ENCODE measurements at regions not wholly inside any gene's neighbourhood (a gene's known extent, or its start where the extent isn't known, plus 50 kb on each side); places are given as distances from the start of the nearest gene placed in this dataset.

GRCh38 chr2:120626566-120626965, 109.1 kb upstream of the GLI2 start:
- no peaks in the 10 kb centered on the region; the same call in 2 of the 3 replicates for H3K9me3 ChIP-seq (replicated peaks; ENCODE audit: control insufficient read depth, insufficient read depth, low read length)
- H3K79me2 ChIP-seq (ENCODE audit: control insufficient read depth, insufficient read depth, low read length): no peaks in the 10 kb centered on the region
- BruUV-seq (replicated peaks): no TSS peak
- SMC1A ChIA-PET (ENCODE audit: uncharacterized antibody, unreplicated experiment): no interaction called here
- FAIRE-seq (no peak), DNase-seq (ENCODE audit: low read depth, low spot score) (no peak), ATAC-seq (no peak)
- H3K4me3 ChIP-seq: no peak overlapping the region
- no peak overlapping the region for H2AFZ ChIP-seq (ENCODE audit: control insufficient read depth, low read depth, low read length)
- no peaks in the 10 kb centered on the region for H3K36me3 ChIP-seq (ENCODE audit: control insufficient read depth in 2 of 2, insufficient read depth in 2 of 2, low read length in 1 of 2)
- POLR2A ChIA-PET: no interaction called here
- WGBS (ENCODE audit: insufficient coverage, insufficient replicate concordance, low lambda C conversion rate, missing lambda C conversion rate): 16% methylated on average over 6 of the region's 6 CpGs
- H3K4me1 ChIP-seq (ENCODE audit: control insufficient read depth, insufficient read depth, low read length): no peaks in the 10 kb centered on the region
- no peak overlapping the region for H3K9ac ChIP-seq (ENCODE audit: control insufficient read depth, insufficient read depth, low read length)
- intact Hi-C loops (cut with micrococcal nuclease; ENCODE audit: unreplicated experiment) (no loop called here), in situ Hi-C loops (cut with MboI) (no loop called here)
- no peaks in the 10 kb centered on the region for H4K20me1 ChIP-seq (ENCODE audit: control insufficient read depth, insufficient read depth)
- H3K27ac ChIP-seq (ENCODE audit: control insufficient read depth, insufficient read depth): no peak overlapping the region
- TF ChIP-seq DPF2 (IDR thresholded peaks at IDR 0.05): no peak
- no peak for TF ChIP-seq TARDBP (IDR thresholded peaks at IDR 0.05; ENCODE audit: borderline replicate concordance)
- no peak for TF ChIP-seq NBN (IDR thresholded peaks at IDR 0.05)
- no peak for TF ChIP-seq RELA (IDR thresholded peaks at IDR 0.05; ENCODE audit: borderline replicate concordance, partially characterized antibody)
- RAD21 ChIA-PET (ENCODE audit: unreplicated experiment): no interaction called here
- no peak overlapping the region for H3K4me2 ChIP-seq (ENCODE audit: control insufficient read depth, insufficient read depth)
- CTCF ChIA-PET: no interaction called here
- H3K27me3 ChIP-seq (replicated peaks in 1 of 2; ENCODE audit: control insufficient read depth in 2 of 2, insufficient read depth in 2 of 2, low read length in 1 of 2): no peaks in the 10 kb centered on the region; a peak in 2 of 4 replicates

GRCh38 chr2:120628248-120628647, 107.4 kb upstream of the GLI2 start:
- intact Hi-C loops (cut with micrococcal nuclease; ENCODE audit: unreplicated experiment) (no loop called here), in situ Hi-C loops (cut with MboI) (no loop called here)
- DNase-seq (ENCODE audit: low read depth, low spot score): no peak
- TF ChIP-seq ELK1 (IDR thresholded peaks at IDR 0.05; ENCODE audit: low read depth, low read length) (no peak), TCF3 (IDR thresholded peaks at IDR 0.05; ENCODE audit: borderline replicate concordance, insufficient read depth, low read depth, low read length) (no peak), MAX (IDR thresholded peaks at IDR 0.05; ENCODE audit: low read depth, low read length) (no peak), SREBF1 (IDR thresholded peaks at IDR 0.05; ENCODE audit: low read length) (no peak), TARDBP (IDR thresholded peaks at IDR 0.05; ENCODE audit: borderline replicate concordance) (no peak), MTA3 (IDR thresholded peaks at IDR 0.05; ENCODE audit: borderline replicate concordance, low read length) (no peak)
- no peaks in the 10 kb centered on the region for H3K9me3 ChIP-seq (replicated peaks; ENCODE audit: control insufficient read depth, insufficient read depth, low read length)
- no peaks in the 10 kb centered on the region for H3K36me3 ChIP-seq (ENCODE audit: control insufficient read depth in 2 of 2, insufficient read depth in 2 of 2, low read length in 1 of 2)
- ChIA-PET RAD21 (ENCODE audit: unreplicated experiment) (no interaction called here), POLR2A (no interaction called here), SMC1A (ENCODE audit: uncharacterized antibody, unreplicated experiment) (no interaction called here), CTCF (no interaction called here)
- H3K27me3 ChIP-seq (replicated peaks in 1 of 2; ENCODE audit: control insufficient read depth in 2 of 2, insufficient read depth in 2 of 2, low read length in 1 of 2): no peaks in the 10 kb centered on the region; a peak in 2 of 4 replicates
- no peak overlapping the region for H3K4me2 ChIP-seq (ENCODE audit: control insufficient read depth, insufficient read depth)
- no TSS peak for BruUV-seq (replicated peaks)
- H3K4me1 ChIP-seq (ENCODE audit: control insufficient read depth, insufficient read depth, low read length): no peaks in the 10 kb centered on the region
- 0% methylated on average over 3 of the region's 3 CpGs for WGBS (ENCODE audit: insufficient coverage, insufficient replicate concordance, low lambda C conversion rate, missing lambda C conversion rate)
- no peak overlapping the region for H3K9ac ChIP-seq (ENCODE audit: control insufficient read depth, insufficient read depth, low read length)
- no peak for ATAC-seq
- no peaks in the 10 kb centered on the region for H4K20me1 ChIP-seq (ENCODE audit: control insufficient read depth, insufficient read depth)
- no peak for FAIRE-seq
- H2AFZ ChIP-seq (ENCODE audit: control insufficient read depth, low read depth, low read length): no peak overlapping the region
- H3K79me2 ChIP-seq (ENCODE audit: control insufficient read depth, insufficient read depth, low read length): no peaks in the 10 kb centered on the region
- H3K4me3 ChIP-seq: no peak overlapping the region
- H3K27ac ChIP-seq (ENCODE audit: control insufficient read depth, insufficient read depth): no peak overlapping the region

Measured in GM12878 (cell line).